ENCODE measurements at regions not wholly inside any gene's neighbourhood (a gene's known extent, or its start where the extent isn't known, plus 50 kb on each side); places are given as distances from the start of the nearest gene placed in this dataset.

DNA sequence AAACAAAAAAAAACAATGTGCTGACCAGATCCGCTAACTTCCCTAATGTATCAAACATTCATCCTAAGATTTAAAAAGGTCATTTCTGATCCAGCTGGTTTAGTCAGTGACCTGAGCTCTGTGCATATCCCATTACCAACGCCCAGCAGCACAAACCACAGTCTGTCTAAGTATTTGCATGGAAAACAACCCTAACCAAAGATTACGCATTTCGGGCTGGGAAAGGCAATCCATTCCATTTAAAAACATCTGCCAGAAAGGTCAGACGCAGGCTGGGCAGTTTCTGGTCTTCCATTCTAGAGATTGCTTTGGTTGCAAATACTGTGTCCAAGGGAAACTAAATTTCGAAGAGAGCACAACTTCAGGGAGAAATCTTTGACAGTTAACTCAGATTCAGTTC, 234.9 kb downstream of the FLRT2 start:
- no peak overlapping the region for H3K27ac ChIP-seq (ENCODE audit: insufficient read depth, low read length)
- H4K5ac ChIP-seq (ENCODE audit: low read depth, low read length): no peak overlapping the region
- DNase-seq (no peak), ATAC-seq (ENCODE audit: low read depth) (no peak)
- CTCF ChIA-PET: no interaction called here
- TF ChIP-seq RCOR1 (IDR thresholded peaks at IDR 0.05; ENCODE audit: insufficient replicate concordance, low read length): no peak
- TF ChIP-seq RAD21 (IDR thresholded peaks at IDR 0.05; ENCODE audit: low read length): no peak
- TF ChIP-seq BHLHE40 (IDR thresholded peaks at IDR 0.05; ENCODE audit: low read depth, low read length): no peak
- TF ChIP-seq MAFK (IDR thresholded peaks at IDR 0.05; ENCODE audit: low read depth, low read length): no peak
- TF ChIP-seq POLR2A (IDR thresholded peaks at IDR 0.05; ENCODE audit: low read depth, low read length): no peak
- no peak for TF ChIP-seq CHD1 (IDR thresholded peaks at IDR 0.05; ENCODE audit: low read depth, low read length)
- TF ChIP-seq, protein P1, sequence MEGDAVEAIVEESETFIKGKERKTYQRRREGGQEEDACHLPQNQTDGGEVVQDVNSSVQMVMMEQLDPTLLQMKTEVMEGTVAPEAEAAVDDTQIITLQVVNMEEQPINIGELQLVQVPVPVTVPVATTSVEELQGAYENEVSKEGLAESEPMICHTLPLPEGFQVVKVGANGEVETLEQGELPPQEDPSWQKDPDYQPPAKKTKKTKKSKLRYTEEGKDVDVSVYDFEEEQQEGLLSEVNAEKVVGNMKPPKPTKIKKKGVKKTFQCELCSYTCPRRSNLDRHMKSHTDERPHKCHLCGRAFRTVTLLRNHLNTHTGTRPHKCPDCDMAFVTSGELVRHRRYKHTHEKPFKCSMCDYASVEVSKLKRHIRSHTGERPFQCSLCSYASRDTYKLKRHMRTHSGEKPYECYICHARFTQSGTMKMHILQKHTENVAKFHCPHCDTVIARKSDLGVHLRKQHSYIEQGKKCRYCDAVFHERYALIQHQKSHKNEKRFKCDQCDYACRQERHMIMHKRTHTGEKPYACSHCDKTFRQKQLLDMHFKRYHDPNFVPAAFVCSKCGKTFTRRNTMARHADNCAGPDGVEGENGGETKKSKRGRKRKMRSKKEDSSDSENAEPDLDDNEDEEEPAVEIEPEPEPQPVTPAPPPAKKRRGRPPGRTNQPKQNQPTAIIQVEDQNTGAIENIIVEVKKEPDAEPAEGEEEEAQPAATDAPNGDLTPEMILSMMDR (conservative IDR thresholded peaks at IDR 0.05; ENCODE audit: low read depth, low read length): no peak
- TF ChIP-seq SMC3 (IDR thresholded peaks at IDR 0.05; ENCODE audit: low read depth, low read length): no peak
- no peak for TF ChIP-seq NFE2L2 (IDR thresholded peaks at IDR 0.05; ENCODE audit: low read depth, low read length)
- no peak for TF ChIP-seq FOS (IDR thresholded peaks at IDR 0.05; ENCODE audit: low read depth, low read length)
- TF ChIP-seq, protein P2, sequence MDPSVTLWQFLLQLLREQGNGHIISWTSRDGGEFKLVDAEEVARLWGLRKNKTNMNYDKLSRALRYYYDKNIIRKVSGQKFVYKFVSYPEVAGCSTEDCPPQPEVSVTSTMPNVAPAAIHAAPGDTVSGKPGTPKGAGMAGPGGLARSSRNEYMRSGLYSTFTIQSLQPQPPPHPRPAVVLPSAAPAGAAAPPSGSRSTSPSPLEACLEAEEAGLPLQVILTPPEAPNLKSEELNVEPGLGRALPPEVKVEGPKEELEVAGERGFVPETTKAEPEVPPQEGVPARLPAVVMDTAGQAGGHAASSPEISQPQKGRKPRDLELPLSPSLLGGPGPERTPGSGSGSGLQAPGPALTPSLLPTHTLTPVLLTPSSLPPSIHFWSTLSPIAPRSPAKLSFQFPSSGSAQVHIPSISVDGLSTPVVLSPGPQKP (IDR thresholded peaks at IDR 0.05; ENCODE audit: borderline replicate concordance, low read depth, low read length): no peak
- TF ChIP-seq, protein P3, sequence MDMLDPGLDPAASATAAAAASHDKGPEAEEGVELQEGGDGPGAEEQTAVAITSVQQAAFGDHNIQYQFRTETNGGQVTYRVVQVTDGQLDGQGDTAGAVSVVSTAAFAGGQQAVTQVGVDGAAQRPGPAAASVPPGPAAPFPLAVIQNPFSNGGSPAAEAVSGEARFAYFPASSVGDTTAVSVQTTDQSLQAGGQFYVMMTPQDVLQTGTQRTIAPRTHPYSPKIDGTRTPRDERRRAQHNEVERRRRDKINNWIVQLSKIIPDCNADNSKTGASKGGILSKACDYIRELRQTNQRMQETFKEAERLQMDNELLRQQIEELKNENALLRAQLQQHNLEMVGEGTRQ (IDR thresholded peaks at IDR 0.05; ENCODE audit: low read depth, low read length): no peak
- no peak for TF ChIP-seq CEBPB (IDR thresholded peaks at IDR 0.05; ENCODE audit: low read depth, low read length)
- TF ChIP-seq MXI1 (IDR thresholded peaks at IDR 0.05; ENCODE audit: borderline replicate concordance, low read depth, low read length): no peak
- TF ChIP-seq RFX5 (IDR thresholded peaks at IDR 0.05; ENCODE audit: low read depth, low read length): no peak
- no peak overlapping the region for H3K4me2 ChIP-seq (ENCODE audit: low read depth, low read length)
- no peak overlapping the region for H3K18ac ChIP-seq (ENCODE audit: low read depth, low read length)
- no CpG with 5 or more reads among the region's 6 CpGs for WGBS, 2 experiments (ENCODE audit: extremely low coverage in 2 of 2, insufficient read length in 1 of 2)
- H3K4me3 ChIP-seq (ENCODE audit: insufficient read depth, low read depth, low read length): no peak overlapping the region
- H3K4ac ChIP-seq (ENCODE audit: low read depth, low read length): no peak overlapping the region
- BruUV-seq (replicated peaks): no TSS peak
- POLR2A ChIA-PET (ENCODE audit: unreplicated experiment): no interaction called here
- H2BK5ac ChIP-seq (ENCODE audit: low read depth, low read length, poor library complexity, severe bottlenecking): no peak overlapping the region
- no peak overlapping the region for H3K56ac ChIP-seq (ENCODE audit: extremely low read depth, insufficient read depth, low read length)
- H2AFZ ChIP-seq (replicated peaks; ENCODE audit: low read length, poor library complexity): no peak overlapping the region
- dilution Hi-C loops (cut with HindIII; ENCODE audit: low sequenced_read_pairs, unreplicated experiment) (no loop called here), in situ Hi-C loops (cut with MboI; ENCODE audit: low sequenced_read_pairs) (no loop called here), intact Hi-C loops (cut with micrococcal nuclease) (no loop called here)
- H3K27me3 ChIP-seq (ENCODE audit: control insufficient read depth, insufficient read depth, low read length): no peaks in the 10 kb centered on the region
- H4K8ac ChIP-seq (ENCODE audit: low read depth in 2 of 2, low read length in 2 of 2): no peak overlapping the region
- H2AK9ac ChIP-seq (replicated peaks; ENCODE audit: low read depth, low read length, poor library complexity): no peak overlapping the region
- H2AK5ac ChIP-seq (ENCODE audit: low read depth, low read length): no peak overlapping the region
- H3K36me3 ChIP-seq (ENCODE audit: control insufficient read depth, insufficient read depth, low read length): no peaks in the 10 kb centered on the region
- H2BK15ac ChIP-seq (ENCODE audit: low read depth, low read length): no peak overlapping the region
- no peak overlapping the region for H3K9ac ChIP-seq (ENCODE audit: low read depth, low read length)
- H2BK120ac ChIP-seq (ENCODE audit: low read depth, low read length): no peak overlapping the region
- H3K79me1 ChIP-seq (ENCODE audit: low read depth in 1 of 2, low read length in 2 of 2): no peaks in the 10 kb centered on the region
- H4K20me1 ChIP-seq (ENCODE audit: insufficient read depth, low read length): no peaks in the 10 kb centered on the region
- no peak overlapping the region for H3K14ac ChIP-seq (replicated peaks; ENCODE audit: low read depth, low read length)
- H2BK20ac ChIP-seq (ENCODE audit: low read depth, low read length): no peak overlapping the region
- no peaks in the 10 kb centered on the region for H3K4me1 ChIP-seq (ENCODE audit: control insufficient read depth, insufficient read depth, low read length)
- no peaks in the 10 kb centered on the region for H3K9me1 ChIP-seq (ENCODE audit: insufficient read depth, low read length)
- H3K9me3 ChIP-seq (ENCODE audit: control insufficient read depth, insufficient read depth, low read length): no peaks in the 10 kb centered on the region
- H4K91ac ChIP-seq (ENCODE audit: insufficient read depth, low read depth, low read length): no peak overlapping the region
- no peak overlapping the region for H3K23ac ChIP-seq (ENCODE audit: low read depth, low read length)

Data from IMR-90 (cell line).